ENCODE measurements at regions not wholly inside any gene's neighbourhood (a gene's known extent, or its start where the extent isn't known, plus 50 kb on each side); places are given as distances from the start of the nearest gene placed in this dataset.
"Not testable (repeated sequence)": the region's sequence is repeated elsewhere in the genome, so short reads cannot be mapped to it uniquely, and the experiment has no call there.

DNA sequence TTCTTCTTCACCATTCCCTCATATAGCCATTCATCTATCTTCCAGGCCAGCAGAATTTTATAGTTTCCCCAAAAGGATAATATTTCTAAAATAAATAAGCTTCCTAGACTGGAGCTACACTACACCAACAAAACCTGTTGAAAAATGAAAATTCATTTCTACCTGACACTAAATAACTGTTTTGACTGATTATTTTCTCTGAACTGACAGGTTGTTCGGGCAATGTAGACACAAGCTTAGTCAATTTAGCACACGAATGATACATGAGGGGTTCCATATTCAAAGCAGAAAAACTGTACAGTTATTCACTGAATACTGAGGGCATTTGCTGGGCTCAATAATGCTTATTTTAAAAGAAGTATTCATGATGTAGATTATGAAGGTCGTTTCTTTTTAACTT lies 589.7 kb downstream of the LIG4 start:
- TF ChIP-seq, protein P1, sequence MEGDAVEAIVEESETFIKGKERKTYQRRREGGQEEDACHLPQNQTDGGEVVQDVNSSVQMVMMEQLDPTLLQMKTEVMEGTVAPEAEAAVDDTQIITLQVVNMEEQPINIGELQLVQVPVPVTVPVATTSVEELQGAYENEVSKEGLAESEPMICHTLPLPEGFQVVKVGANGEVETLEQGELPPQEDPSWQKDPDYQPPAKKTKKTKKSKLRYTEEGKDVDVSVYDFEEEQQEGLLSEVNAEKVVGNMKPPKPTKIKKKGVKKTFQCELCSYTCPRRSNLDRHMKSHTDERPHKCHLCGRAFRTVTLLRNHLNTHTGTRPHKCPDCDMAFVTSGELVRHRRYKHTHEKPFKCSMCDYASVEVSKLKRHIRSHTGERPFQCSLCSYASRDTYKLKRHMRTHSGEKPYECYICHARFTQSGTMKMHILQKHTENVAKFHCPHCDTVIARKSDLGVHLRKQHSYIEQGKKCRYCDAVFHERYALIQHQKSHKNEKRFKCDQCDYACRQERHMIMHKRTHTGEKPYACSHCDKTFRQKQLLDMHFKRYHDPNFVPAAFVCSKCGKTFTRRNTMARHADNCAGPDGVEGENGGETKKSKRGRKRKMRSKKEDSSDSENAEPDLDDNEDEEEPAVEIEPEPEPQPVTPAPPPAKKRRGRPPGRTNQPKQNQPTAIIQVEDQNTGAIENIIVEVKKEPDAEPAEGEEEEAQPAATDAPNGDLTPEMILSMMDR (IDR thresholded peaks at IDR 0.05; ENCODE audit: low read depth, low read length) = no peak
- no peak for TF ChIP-seq MYC (IDR thresholded peaks at IDR 0.05; ENCODE audit: low read depth, low read length)
- TF ChIP-seq, protein P2, sequence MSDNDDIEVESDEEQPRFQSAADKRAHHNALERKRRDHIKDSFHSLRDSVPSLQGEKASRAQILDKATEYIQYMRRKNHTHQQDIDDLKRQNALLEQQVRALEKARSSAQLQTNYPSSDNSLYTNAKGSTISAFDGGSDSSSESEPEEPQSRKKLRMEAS (IDR thresholded peaks at IDR 0.05; ENCODE audit: low read depth, low read length) = no peak
- TF ChIP-seq POLR2A (IDR thresholded peaks at IDR 0.05; ENCODE audit: extremely low read depth, insufficient read length) = no peak
- H3K4me3 ChIP-seq (ENCODE audit: low read depth, low read length) = no peak overlapping the region
- no peak for DNase-seq (ENCODE audit: low read depth)

DNA sequence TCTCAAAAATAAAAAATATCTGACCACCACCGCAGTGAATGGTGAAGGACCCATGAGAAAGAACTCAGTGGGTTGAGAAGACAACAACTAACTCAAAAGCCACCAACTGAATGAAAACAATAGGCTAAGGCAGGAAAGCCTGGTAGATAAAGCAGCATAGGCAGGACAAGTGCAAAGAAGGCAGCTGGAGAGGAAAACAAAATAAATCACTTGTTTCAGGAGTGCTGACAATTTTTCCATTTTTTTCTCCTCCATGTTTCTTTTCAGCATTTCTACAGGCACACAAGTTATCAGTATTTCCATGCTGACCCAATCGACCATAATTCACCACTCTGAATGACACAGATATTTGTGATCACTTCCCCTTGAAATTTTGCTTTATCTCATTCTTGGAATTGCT lies 597.8 kb downstream of the LIG4 start:
- no peak overlapping the region for H3K4me3 ChIP-seq (ENCODE audit: low read depth, low read length)
- no peak for DNase-seq (ENCODE audit: low read depth)
- TF ChIP-seq POLR2A (IDR thresholded peaks at IDR 0.05; ENCODE audit: extremely low read depth, insufficient read length) (no peak), MYC (IDR thresholded peaks at IDR 0.05; ENCODE audit: low read depth, low read length) (no peak)
- TF ChIP-seq, protein P2 (IDR thresholded peaks at IDR 0.05; ENCODE audit: low read depth, low read length) = no peak
- TF ChIP-seq, protein P1 (IDR thresholded peaks at IDR 0.05; ENCODE audit: low read depth, low read length) = no peak

DNA sequence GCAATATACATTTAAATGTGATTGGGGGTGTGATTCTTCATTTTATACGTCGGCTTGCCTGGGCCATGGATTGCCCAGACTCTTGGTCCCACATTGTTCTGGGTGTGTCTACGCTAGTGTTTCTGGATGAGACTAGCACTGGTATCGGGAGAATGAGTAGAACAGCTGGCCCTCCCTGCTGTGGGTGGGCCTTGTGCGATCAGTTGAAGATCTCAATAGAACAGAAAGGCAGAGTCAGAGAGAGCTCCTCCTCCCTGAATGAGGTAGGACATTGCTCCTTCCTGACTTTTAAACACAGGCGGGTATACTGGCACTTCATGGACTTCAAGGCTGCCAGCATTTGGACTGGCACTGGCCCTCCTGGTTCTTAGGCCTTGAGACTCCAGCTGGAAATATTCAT lies 603.0 kb downstream of the LIG4 start:
- H3K4me3 ChIP-seq (ENCODE audit: low read depth, low read length) = no peak overlapping the region
- TF ChIP-seq, protein P2 (IDR thresholded peaks at IDR 0.05; ENCODE audit: low read depth, low read length) = no peak
- TF ChIP-seq, protein P1 (IDR thresholded peaks at IDR 0.05; ENCODE audit: low read depth, low read length) = no peak
- no peak for TF ChIP-seq POLR2A (IDR thresholded peaks at IDR 0.05; ENCODE audit: extremely low read depth, insufficient read length)
- TF ChIP-seq MYC (IDR thresholded peaks at IDR 0.05; ENCODE audit: low read depth, low read length) = no peak

DNA sequence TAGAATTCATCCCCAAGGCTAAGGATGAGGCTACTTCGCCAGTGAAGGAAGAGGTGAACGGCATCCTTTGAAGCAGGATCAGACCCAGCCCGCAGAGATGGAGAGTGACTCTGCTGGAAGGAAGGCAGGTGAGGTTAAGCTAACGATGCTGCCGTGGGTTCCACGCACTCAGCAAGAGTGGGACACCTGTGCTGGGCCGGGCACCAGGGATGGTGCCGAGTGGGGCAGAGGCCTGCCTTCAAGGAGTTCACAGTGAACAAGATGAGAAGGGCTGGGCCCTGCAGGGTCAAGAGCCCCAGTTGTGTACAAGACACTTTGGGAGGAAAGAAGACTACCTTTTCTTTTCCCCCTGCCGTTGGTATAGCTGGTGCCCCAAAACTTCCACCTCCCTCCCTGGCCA lies 606.6 kb downstream of the LIG4 start:
- no peak overlapping the region for H3K4me3 ChIP-seq (ENCODE audit: low read depth, low read length)
- TF ChIP-seq, protein P1 (IDR thresholded peaks at IDR 0.05; ENCODE audit: low read depth, low read length) = no peak
- TF ChIP-seq MYC (IDR thresholded peaks at IDR 0.05; ENCODE audit: low read depth, low read length) (no peak), POLR2A (IDR thresholded peaks at IDR 0.05; ENCODE audit: extremely low read depth, insufficient read length) (no peak)
- TF ChIP-seq, protein P2 (IDR thresholded peaks at IDR 0.05; ENCODE audit: low read depth, low read length) = no peak
- no peak for DNase-seq (ENCODE audit: low read depth)

More for the DNA sequence above, 603.0 kb downstream of the LIG4 start:
- no peak for DNase-seq (ENCODE audit: low read depth)

DNA sequence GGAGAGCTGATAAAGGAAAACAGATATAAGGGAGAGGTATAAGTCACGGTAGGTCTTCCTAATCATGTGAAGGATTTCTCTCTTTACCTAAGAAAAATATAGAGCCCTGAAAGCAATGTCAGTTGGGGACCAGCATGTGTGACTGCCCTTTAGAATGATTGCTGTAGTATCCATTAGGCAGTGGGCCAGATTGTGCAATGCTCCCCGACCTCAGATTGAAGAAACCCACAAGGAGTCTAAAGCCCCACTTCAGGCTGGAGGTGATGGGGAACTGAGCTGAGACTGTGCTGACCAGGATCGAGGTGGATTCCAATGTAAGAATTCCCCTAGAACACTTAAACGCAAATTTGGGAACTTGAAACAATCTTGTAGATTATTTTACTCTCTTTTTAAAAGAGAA lies 614.4 kb downstream of the LIG4 start:
- TF ChIP-seq, protein P1 (IDR thresholded peaks at IDR 0.05; ENCODE audit: low read depth, low read length) = no peak
- TF ChIP-seq POLR2A (IDR thresholded peaks at IDR 0.05; ENCODE audit: extremely low read depth, insufficient read length) (no peak), MYC (IDR thresholded peaks at IDR 0.05; ENCODE audit: low read depth, low read length) (no peak)
- TF ChIP-seq, protein P2 (IDR thresholded peaks at IDR 0.05; ENCODE audit: low read depth, low read length) = no peak
- H3K4me3 ChIP-seq (ENCODE audit: low read depth, low read length) = no peak overlapping the region
- peak; percentile 6 for DNase-seq (ENCODE audit: low read depth)

DNA sequence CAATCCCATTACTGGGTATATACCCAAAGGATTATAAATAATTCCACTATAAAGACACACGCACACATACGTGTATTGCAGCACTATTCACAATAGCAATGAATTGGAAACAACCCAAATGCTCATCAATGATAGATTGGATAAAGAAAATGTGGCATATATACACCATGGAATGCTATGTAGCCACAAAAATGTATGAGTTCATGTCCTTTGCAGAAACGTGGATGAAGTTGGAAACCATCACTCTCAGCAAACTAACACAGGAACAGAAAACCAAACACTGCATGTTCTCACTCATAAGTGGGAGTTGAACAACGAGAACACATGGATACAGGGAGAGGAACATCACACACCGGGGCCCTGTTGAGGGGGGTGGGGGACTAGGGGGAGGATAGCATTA lies 619.0 kb downstream of the LIG4 start:
- DNase-seq (ENCODE audit: low read depth) = not testable (repeated sequence)

More for the DNA sequence above, 619.0 kb downstream of the LIG4 start:
- not testable (repeated sequence) for H3K4me3 ChIP-seq (ENCODE audit: low read depth, low read length)

Data from NB4 (cell line).